Glutamatergic neuron (in vitro differentiated cells): ENCODE measurements at regions not wholly inside any gene's neighbourhood (a gene's known extent, or its start where the extent isn't known, plus 50 kb on each side); places are given as distances from the start of the nearest gene placed in this dataset.

Experiments used
- DNase-seq: peaks from one replicate; pipeline ENCODE4 v3.0.0; 2022
- H3K27ac Mint-ChIP-seq: one replicate; pipeline ENCODE4 v1.8.0; 2020; ENCODE audit warnings: mild to moderate bottlenecking, mixed read lengths, inconsistent platforms; ENCODE audit not compliant: unreplicated experiment
- H3K27me3 Mint-ChIP-seq: one replicate; pipeline ENCODE4 v1.8.0; 2020; ENCODE audit warnings: mild to moderate bottlenecking, moderate library complexity, mixed read lengths, inconsistent platforms; ENCODE audit not compliant: unreplicated experiment
- H3K36me3 Mint-ChIP-seq: one replicate; pipeline ENCODE4 v1.8.0; 2020; ENCODE audit warnings: mild to moderate bottlenecking, mixed read lengths, inconsistent platforms; ENCODE audit not compliant: unreplicated experiment
- H3K4me1 Mint-ChIP-seq: one replicate; pipeline ENCODE4 v1.8.0; 2020; ENCODE audit warnings: mild to moderate bottlenecking, low read depth, mixed read lengths, inconsistent platforms; ENCODE audit not compliant: unreplicated experiment
- H3K4me3 Mint-ChIP-seq: one replicate; pipeline ENCODE4 v1.8.0; 2020; ENCODE audit warnings: mild to moderate bottlenecking, mixed read lengths, inconsistent platforms; ENCODE audit not compliant: unreplicated experiment
- H3K9me3 Mint-ChIP-seq: one replicate; pipeline ENCODE4 v1.8.0; 2020; ENCODE audit warnings: mild to moderate bottlenecking, moderate library complexity, mixed read lengths, inconsistent platforms; ENCODE audit not compliant: unreplicated experiment
- TF ChIP-seq, protein P1 (sequence below): fragments of 200-600 bp; sonication (generic); IDR thresholded peaks from one replicate; pipeline ENCODE4 v1.5.0; 2021; ENCODE audit not compliant: partially characterized antibody, unreplicated experiment

DNA sequence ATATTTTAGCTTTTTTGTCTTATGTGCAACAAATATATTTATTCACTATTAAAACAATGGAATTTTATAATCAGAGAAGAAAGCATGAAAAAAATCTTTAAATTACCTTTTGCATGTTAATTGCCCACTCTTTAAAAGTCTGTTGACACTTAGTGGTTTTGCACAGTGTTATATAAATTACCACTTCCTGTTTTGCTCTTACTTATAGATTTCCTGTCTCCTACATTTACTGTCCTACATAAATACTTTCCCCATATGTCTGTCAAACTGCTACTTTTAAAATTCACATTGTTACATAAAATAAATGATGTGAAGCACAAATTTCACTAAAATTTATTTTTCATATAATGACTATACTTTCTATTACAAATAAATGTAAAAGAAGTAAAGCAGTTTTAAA is 161.1 kb upstream of the NDST4 start:
- DNase-seq, result no peak
- H3K27me3 Mint-ChIP-seq, result no peaks in the 10 kb centered on the region
- H3K36me3 Mint-ChIP-seq, result no peaks in the 10 kb centered on the region
- TF ChIP-seq, protein P1, sequence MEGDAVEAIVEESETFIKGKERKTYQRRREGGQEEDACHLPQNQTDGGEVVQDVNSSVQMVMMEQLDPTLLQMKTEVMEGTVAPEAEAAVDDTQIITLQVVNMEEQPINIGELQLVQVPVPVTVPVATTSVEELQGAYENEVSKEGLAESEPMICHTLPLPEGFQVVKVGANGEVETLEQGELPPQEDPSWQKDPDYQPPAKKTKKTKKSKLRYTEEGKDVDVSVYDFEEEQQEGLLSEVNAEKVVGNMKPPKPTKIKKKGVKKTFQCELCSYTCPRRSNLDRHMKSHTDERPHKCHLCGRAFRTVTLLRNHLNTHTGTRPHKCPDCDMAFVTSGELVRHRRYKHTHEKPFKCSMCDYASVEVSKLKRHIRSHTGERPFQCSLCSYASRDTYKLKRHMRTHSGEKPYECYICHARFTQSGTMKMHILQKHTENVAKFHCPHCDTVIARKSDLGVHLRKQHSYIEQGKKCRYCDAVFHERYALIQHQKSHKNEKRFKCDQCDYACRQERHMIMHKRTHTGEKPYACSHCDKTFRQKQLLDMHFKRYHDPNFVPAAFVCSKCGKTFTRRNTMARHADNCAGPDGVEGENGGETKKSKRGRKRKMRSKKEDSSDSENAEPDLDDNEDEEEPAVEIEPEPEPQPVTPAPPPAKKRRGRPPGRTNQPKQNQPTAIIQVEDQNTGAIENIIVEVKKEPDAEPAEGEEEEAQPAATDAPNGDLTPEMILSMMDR, result no peak
- no peak overlapping the region for H3K4me3 Mint-ChIP-seq
- H3K4me1 Mint-ChIP-seq, result peaks cover 23% of the 10 kb centered on the region
- H3K27ac Mint-ChIP-seq, result no peak overlapping the region
- H3K9me3 Mint-ChIP-seq, result peaks cover 1% of the 10 kb centered on the region

DNA sequence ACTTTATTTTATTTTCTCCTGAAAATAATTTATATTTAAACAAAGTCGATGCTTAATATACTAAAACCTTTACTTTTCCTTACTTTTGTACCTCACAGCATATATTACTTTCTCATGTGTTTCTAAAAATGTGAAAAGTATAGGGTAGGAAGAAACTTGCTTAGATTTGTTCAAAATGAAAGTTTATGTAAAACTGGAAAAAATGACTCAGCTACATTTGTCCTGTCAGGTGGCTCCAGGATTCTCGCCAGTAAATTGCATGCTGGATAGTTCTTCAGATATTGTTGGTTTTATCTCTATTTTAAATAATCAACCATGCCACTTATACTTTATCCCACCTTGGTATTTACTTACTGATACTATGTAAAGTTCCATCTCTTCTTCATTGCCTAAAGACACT is 159.2 kb upstream of the NDST4 start:
- no peak for DNase-seq
- TF ChIP-seq, protein P1, result no peak
- Mint-ChIP-seq H3K27me3 (no peaks in the 10 kb centered on the region), H3K27ac (no peak overlapping the region), H3K9me3 (peaks cover 1% of the 10 kb centered on the region), H3K4me3 (no peak overlapping the region), H3K4me1 (peaks cover 27% of the 10 kb centered on the region), H3K36me3 (no peaks in the 10 kb centered on the region)

DNA sequence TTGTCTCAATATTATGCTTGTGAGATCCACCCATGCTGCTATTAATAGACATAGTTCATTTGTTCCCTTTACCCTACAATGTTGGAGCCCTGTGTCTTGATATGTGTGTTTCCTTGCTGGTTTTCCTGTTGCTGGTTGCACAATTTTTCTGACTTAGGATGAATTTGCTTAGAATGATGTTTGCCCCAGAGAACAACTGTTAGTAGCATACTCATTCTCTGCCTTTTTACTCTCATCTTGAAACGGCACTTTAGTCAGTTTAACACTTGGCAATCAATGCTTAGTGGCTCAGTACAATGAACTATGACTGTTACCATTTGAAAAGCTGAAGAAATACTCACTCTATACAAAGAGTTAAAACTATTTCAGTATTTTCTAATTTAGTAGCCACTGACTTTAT is 158.8 kb upstream of the NDST4 start:
- Mint-ChIP-seq H3K4me3 (no peak overlapping the region), H3K27me3 (no peaks in the 10 kb centered on the region), H3K4me1 (peaks cover 27% of the 10 kb centered on the region), H3K36me3 (no peaks in the 10 kb centered on the region), H3K27ac (no peak overlapping the region), H3K9me3 (peaks cover 1% of the 10 kb centered on the region)
- no peak for DNase-seq
- TF ChIP-seq, protein P1, result no peak

DNA sequence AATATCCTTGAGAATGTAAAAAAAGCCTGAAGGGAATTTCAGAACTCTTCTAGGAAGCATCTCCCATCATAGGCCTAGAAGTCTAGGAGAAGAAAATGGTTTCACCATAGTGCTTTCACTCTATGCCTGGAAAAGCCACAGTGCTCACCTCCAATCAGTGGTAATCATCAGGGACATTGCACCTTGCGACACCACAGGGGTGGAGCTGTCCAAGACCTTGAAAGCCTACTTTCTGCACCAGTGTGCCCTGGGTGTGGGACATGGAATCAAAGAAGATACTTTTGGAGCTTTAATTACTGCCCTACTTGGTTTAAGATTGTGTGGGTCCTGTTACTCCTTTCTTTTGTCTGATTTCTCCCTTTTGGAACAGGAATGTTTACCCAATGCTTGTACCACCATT is 146.8 kb upstream of the NDST4 start:
- Mint-ChIP-seq H3K27me3 (no peaks in the 10 kb centered on the region), H3K4me1 (peaks cover 2% of the 10 kb centered on the region), H3K4me3 (no peak overlapping the region), H3K9me3 (no peaks in the 10 kb centered on the region), H3K36me3 (peaks cover 4% of the 10 kb centered on the region), H3K27ac (no peak overlapping the region)
- TF ChIP-seq, protein P1, result no peak
- DNase-seq, result no peak

DNA sequence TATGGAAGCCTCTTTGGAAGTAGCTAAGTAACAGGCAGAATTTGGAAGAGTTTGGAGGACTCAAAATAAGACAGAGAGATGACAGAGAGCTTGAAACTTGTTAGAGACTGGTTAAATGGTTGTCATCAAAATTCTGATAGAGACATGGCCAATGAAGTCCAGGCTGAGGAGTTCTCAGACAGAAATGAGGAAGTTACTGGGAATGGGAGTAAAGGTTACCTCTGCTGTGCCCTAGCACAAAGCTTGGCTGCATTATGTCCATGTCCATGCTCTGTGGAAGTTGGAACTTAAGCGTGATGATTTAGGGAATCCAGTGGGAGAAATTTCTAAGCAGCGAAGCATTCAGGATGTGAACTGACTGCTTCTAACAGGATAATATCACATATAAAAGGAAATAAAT is 146.2 kb upstream of the NDST4 start:
- Mint-ChIP-seq H3K9me3 (no peaks in the 10 kb centered on the region), H3K36me3 (peaks cover 4% of the 10 kb centered on the region), H3K4me3 (no peak overlapping the region), H3K27me3 (no peaks in the 10 kb centered on the region), H3K27ac (no peak overlapping the region), H3K4me1 (peaks cover 2% of the 10 kb centered on the region)
- no peak for DNase-seq
- TF ChIP-seq, protein P1, result no peak
